PC-3 (cell line): ENCODE measurements at regions not wholly inside any gene's neighbourhood (a gene's known extent, or its start where the extent isn't known, plus 50 kb on each side); places are given as distances from the start of the nearest gene placed in this dataset.

Source experiments
- CTCF ChIP-seq: fragments of 300-600 bp; sonication (generic); conservative IDR thresholded peaks from 2 replicates; pipeline ENCODE4 v1.5.1; 2017; ENCODE audit warnings: antibody characterized with exemption, low read depth, mild to moderate bottlenecking, low read length
- EZH2 ChIP-seq: fragments of 300-600 bp; sonication (generic); IDR thresholded peaks from one replicate; pipeline ENCODE4 v1.6.1; 2017; ENCODE audit warnings: antibody characterized with exemption, mild to moderate bottlenecking, low read length; ENCODE audit not compliant: unreplicated experiment
- EZH2phosphoT487 ChIP-seq: fragments of 300-600 bp; sonication (generic); IDR thresholded peaks from 2 replicates; pipeline ENCODE4 v1.6.1; 2018; ENCODE audit warnings: mild to moderate bottlenecking, antibody characterized with exemption, low read length, borderline replicate concordance

GRCh38 chr9:115171921-115172388 is 54.0 kb upstream of the TNC start:
- no peak for TF ChIP-seq CTCF
- no peak for TF ChIP-seq EZH2
- no peak for TF ChIP-seq EZH2phosphoT487
